A673 (cell line): ENCODE measurements at regions not wholly inside any gene's neighbourhood (a gene's known extent, or its start where the extent isn't known, plus 50 kb on each side); places are given as distances from the start of the nearest gene placed in this dataset.
"Not testable (repeated sequence)": the region's sequence is repeated elsewhere in the genome, so short reads cannot be mapped to it uniquely, and the experiment has no call there.

Experiments
- BruUV-seq: library from RNA; stranded (reverse); fragments of 400-500 nt; replicated peaks from 2 replicates; lab custom pipeline; 2021; lab: Mats Ljungman, UMichigan
- CTCF ChIA-PET: fragments of 300-600 bp; sonication (Branson Sonifier 250); formaldehyde crosslinking; loops from one replicate; lab custom pipeline; 2022; ENCODE audit warnings: antibody characterized with exemption; lab: Charles Lee
- POLR2A ChIA-PET: fragments of 300-600 bp; sonication (Branson Sonifier 250); formaldehyde crosslinking; loops from one replicate; lab custom pipeline; 2022; ENCODE audit warnings: antibody characterized with exemption; ENCODE audit not compliant: low non-redundant PET; lab: Charles Lee
- DNase-seq: peaks from one replicate; pipeline ENCODE4 v3.0.0-alpha.2; 2015; ENCODE audit warnings: low spot score
- H3K27ac ChIP-seq: fragments of 200-600 bp; sonication (generic); 2 replicates; pipeline ENCODE4 v1.5.1; 2016; ENCODE audit warnings: mixed run types, low read depth, mild to moderate bottlenecking, mixed read lengths, antibody characterized with exemption, low read length; ENCODE audit not compliant: poor library complexity, severe bottlenecking
- H3K27me3 ChIP-seq: fragments of 200-600 bp; sonication (generic); replicated peaks from 2 replicates; pipeline ENCODE4 v1.6.1; 2017; ENCODE audit warnings: mixed run types, low read depth, mild to moderate bottlenecking, mixed read lengths, antibody characterized with exemption, low read length; ENCODE audit not compliant: insufficient read depth, poor library complexity
- H3K36me3 ChIP-seq: fragments of 200-600 bp; sonication (generic); 2 replicates; pipeline ENCODE4 v1.6.1; 2016; ENCODE audit warnings: mixed run types, mild to moderate bottlenecking, mixed read lengths, antibody characterized with exemption, low read length; ENCODE audit not compliant: insufficient read depth, poor library complexity, severe bottlenecking
- H3K4me1 ChIP-seq: fragments of 200-600 bp; sonication (generic); 2 replicates; pipeline ENCODE4 v1.6.1; 2017; ENCODE audit warnings: mixed run types, mild to moderate bottlenecking, mixed read lengths, antibody characterized with exemption, low read length; ENCODE audit not compliant: insufficient read depth, poor library complexity, severe bottlenecking
- H3K4me3 ChIP-seq: fragments of 200-600 bp; sonication (generic); 2 replicates; pipeline ENCODE4 v1.5.1; 2016; ENCODE audit warnings: low read depth, mixed run types, mild to moderate bottlenecking, mixed read lengths, low read length; ENCODE audit not compliant: poor library complexity, severe bottlenecking
- H3K9me3 ChIP-seq: fragments of 200-600 bp; sonication (generic); 2 replicates; pipeline ENCODE4 v1.6.1; 2016; ENCODE audit warnings: mixed run types, low read depth, mild to moderate bottlenecking, mixed read lengths, antibody characterized with exemption, low read length; ENCODE audit not compliant: poor library complexity, severe bottlenecking
- intact Hi-C: fragments of 100-400 bp; cut with micrococcal nuclease; formaldehyde crosslinking; loops from one replicate; pipeline ENCODE4 v1.10.0; 2022; ENCODE audit not compliant: unreplicated experiment

DNA sequence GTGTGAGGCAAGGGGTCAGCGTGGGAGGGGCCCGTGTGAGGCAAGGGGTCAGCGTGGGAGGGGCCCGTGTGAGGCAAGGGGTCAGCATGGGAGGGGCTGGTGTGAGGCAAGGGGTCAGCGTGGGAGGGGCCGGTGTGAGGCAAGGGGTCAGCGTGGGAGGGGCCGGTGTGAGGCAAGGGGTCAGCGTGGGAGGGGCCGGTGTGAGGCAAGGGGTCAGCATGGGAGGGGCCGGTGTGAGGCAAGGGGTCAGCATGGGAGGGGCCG is 119.2 kb downstream of the SEPTIN14 start:
- H3K4me3 ChIP-seq, H3K27me3 ChIP-seq, H3K4me1 ChIP-seq, DNase-seq, intact Hi-C loops, CTCF ChIA-PET, POLR2A ChIA-PET, H3K9me3 ChIP-seq, H3K27ac ChIP-seq, BruUV-seq, H3K36me3 ChIP-seq: not testable (repeated sequence)

DNA sequence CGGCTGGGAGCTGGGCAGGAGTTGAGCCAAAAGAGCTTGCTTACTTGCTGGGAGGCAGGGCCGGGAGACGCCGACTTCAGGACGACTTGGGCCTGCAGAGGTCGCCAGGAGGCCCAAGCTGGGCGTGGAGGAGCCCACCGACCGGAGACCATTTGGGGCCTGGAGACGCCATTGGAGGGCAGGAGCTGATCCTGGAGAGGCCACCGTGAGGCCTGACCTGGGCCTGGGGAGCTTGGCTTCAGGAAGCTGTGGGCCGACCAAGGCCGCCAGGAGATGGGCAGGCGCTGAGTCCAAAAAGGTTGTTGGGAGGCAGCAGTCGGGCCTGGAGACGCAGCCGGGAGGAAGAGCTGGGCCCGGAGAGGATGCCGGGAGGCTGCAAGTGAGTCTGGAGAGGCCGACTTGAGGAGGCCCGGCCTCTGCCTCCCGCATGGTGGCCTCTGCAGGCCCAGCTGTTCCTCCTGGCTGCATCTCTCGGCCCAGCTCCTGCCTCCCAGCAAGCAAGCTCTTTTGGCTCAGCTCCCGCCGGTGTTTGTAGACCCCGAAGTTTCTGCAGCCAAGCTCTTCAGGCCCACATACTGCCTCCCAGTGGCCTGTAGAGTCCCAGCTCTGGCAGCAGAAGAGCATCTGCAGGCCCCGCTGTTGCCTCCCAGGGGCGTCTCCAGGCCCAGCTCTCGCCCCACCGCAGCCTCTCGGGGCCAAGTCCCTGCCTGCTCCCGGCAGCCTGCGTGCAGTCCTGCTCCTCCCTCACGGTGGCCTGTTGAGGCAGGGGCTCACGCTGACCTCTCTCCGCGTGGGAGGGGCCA is 119.7 kb downstream of the SEPTIN14 start:
- intact Hi-C loops, CTCF ChIA-PET, H3K9me3 ChIP-seq, H3K4me1 ChIP-seq, DNase-seq, H3K27me3 ChIP-seq, H3K27ac ChIP-seq, BruUV-seq, POLR2A ChIA-PET, H3K36me3 ChIP-seq, H3K4me3 ChIP-seq: not testable (repeated sequence)

DNA sequence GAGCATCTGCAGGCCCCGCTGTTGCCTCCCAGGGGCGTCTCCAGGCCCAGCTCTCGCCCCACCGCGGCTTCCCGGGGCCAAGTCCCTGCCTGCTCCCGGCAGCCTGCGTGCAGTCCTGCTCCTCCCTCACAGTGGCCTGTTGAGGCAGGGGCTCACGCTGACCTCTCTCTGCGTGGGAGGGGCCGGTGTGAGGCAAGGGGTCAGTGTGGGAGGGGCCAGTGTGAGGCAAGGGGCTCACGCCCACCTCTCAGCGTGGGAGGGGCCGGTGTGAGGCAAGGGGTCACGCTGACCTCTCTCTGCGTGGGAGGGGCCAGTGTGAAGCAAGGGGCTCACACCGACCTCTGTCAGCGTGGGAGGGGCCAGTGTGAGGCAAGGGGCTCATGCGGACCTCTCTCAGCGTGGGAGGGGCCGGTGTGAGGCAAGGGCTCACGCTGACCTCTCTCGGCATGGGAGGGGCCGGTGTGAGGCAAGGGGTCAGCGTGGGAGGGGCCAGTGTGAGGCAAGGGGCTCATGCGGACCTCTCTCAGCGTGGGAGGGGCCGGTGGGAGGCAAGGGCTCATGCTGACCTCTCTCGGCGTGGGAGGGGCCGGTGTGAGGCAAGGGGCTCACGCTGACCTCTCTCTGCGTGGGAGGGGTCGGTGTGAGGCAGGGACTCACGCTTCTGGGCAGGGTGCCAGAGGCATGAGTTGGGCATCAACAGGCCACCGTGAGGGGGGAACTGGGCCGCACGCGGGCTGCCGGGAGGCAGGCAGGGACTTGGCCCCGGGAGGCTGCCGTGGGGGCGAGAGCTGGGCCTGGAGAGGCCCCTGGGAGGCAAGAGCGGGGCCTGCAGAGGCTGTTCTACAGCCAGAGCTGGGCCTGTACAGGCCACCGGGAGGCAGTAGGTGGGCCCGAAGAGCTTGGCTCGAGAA is 120.6 kb downstream of the SEPTIN14 start:
- CTCF ChIA-PET = not testable (repeated sequence)

GRCh38 chr7:55740633-55741250 is 121.8 kb downstream of the SEPTIN14 start:
- not testable (repeated sequence) for BruUV-seq

More for the DNA sequence above, 120.6 kb downstream of the SEPTIN14 start:
- intact Hi-C loops, H3K4me1 ChIP-seq, H3K27me3 ChIP-seq, BruUV-seq, H3K27ac ChIP-seq, H3K9me3 ChIP-seq, H3K36me3 ChIP-seq, DNase-seq, POLR2A ChIA-PET, H3K4me3 ChIP-seq: not testable (repeated sequence)

DNA sequence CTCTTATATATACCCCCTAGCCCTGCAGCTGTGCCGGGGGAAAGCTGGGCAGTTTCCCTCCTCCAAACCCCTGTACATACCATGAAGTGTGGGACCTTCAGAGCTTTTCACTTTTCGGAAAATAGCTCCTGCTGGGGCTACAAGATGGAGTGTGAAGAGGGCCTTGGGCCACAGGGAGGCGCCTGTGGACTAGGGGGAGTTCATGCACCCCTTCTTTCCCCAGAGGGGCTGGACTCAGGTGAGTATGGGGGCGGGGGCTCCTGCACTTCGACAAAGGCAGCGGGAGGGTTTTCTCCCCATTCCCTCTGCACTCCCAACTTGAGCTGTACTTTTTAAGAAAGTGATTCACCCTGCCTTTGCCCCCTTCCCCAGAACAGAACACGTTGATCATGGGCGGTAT is 122.5 kb downstream of the SEPTIN14 start:
- H3K27ac ChIP-seq, CTCF ChIA-PET, H3K9me3 ChIP-seq, intact Hi-C loops, DNase-seq, H3K4me1 ChIP-seq, H3K4me3 ChIP-seq, BruUV-seq, POLR2A ChIA-PET, H3K27me3 ChIP-seq, H3K36me3 ChIP-seq: not testable (repeated sequence)

More at GRCh38 chr7:55740633-55741250, 121.8 kb downstream of the SEPTIN14 start:
- intact Hi-C loops, H3K4me3 ChIP-seq, H3K9me3 ChIP-seq, H3K4me1 ChIP-seq, POLR2A ChIA-PET, H3K36me3 ChIP-seq, CTCF ChIA-PET, DNase-seq, H3K27me3 ChIP-seq, H3K27ac ChIP-seq: not testable (repeated sequence)

DNA sequence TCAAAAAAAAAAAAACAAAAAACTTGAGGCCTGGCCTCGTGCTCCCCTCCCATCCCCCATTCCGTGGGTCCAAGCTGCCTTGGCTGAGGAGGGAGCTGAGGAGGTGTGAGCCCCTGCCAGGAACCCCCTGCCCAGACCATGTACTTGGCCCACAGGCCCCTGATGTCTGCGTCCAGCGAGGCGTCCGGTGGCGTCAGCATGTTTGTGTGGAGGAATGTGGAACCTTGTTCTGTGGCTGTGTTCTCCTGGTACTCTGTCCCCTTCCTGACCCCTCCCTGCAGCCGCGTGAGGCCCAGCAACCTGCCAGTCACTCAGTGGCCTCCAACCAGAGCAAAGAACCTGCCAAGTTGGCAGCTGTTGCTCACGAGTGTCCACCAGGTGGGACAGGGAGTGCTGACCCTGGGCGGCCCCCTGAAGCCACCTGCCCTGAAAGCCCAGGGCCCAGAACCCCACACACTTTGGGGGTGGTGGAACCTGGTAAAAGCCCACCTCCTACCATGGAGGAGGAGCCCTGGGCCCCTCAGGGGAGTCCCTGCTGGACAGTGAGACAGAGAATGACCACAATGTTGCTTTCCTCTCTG is 125.8 kb downstream of the SEPTIN14 start:
- not testable (repeated sequence) for H3K9me3 ChIP-seq, DNase-seq, H3K4me3 ChIP-seq

More for the DNA sequence above, 125.8 kb downstream of the SEPTIN14 start:
- intact Hi-C loops, CTCF ChIA-PET, BruUV-seq, H3K27me3 ChIP-seq, H3K36me3 ChIP-seq, POLR2A ChIA-PET, H3K27ac ChIP-seq, H3K4me1 ChIP-seq: not testable (repeated sequence)
